ENCODE measurements at regions not wholly inside any gene's neighbourhood (a gene's known extent, or its start where the extent isn't known, plus 50 kb on each side); places are given as distances from the start of the nearest gene placed in this dataset.

DNA sequence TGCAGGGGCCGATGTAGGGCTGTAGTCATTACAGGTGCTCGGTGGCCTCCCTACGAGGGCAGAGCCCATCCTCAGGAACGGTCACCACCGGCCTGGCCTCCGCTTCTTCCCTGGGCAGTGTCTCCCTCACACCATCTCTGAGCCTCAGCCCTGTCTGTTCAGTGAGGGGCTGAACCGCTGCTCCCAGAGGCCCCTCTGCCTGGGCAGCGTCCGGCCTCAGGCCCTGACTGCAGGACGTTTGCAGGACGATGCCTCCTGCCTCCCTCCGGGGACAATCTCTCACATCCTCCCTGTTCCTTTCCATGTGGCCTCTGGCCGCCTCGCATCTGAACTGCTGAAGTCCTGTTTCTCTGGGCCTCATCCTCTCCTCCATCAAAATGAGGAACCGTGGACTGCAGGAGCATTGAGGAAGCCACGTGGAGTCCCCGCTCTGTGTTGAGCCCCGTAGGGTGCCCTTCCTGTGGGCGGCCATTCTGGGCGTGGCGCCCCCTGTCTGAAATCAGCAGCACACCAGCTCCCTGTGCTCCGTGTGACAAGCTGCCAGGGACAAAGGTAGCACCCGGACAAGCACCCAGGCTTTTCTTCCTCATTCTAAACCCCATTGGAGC lies 933.5 kb downstream of the BRD1 start:
- peak in 1 of 51 donors; percentile 17 for DNase-seq

DNA sequence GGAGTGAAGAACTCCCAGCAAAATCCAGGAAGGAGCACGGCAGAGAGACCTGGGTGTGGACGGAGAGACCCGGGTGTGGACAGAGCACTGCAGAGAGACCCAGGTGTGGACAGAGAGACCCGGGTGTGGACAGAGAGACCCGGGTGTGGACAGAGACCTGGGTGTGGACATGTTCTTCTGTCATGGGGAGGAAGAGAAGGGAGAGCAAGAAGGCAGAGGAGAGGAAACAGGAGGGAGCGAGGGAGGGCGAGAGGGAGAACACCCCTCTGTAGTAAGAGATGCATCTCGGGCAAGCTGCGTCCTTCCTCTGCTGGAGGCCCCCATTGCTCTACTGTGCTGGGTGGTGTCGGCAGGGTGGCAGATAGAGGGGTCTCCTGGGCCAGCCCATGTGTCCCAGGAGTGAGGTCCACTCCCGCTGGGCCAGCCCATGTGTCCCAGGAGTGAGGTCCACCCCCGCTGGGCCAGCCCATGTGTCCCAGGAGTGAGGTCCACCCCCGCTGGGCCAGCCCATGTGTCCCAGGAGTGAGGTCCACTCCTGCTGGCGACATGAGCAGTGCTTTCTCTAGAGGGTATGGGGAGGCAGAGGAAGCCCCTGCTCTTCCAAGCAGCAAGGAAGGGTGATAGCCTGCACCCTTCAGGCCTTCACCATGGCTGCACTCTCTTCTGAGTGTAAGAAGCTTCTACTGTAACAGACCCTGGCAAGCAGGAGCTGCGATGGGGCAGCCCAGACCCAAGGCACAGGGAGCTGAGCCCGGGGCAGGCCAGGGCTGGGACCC lies 934.2 kb downstream of the BRD1 start:
- DNase-seq = no peak

DNA sequence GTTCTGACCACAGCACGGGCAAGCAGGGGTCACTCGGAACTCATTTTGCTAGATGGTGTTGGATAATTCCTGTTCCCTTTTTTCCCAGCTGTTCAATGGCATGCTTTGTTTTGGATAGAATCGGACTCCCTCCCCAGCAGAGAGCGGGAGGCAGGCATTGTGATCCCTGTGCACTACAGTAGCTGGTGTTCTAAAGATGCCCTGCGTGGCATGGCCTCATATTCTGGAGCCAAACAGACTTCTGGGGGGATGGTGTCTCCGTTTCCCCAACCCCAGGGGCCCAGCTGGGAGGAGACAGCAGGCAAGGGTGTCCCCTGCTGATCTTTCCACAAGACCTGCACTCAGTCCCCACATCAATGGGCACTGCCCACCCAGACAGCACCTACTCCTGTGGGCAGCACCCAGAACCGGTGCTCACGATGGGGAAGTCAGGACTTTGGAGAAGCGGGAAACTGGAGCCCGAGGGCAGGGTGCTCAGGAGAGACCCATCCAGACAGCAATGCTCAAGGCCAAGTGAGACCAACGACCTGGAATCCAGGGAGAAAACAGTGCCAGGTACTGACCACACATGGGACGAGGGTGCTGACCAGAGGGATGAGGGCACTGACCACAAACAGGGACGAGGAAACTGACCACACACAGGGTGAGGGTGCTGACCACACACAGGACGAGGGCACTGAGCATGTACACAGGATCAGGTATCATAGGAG lies 934.9 kb downstream of the BRD1 start:
- DNase-seq = peak in 6 of 51 donors; percentile 15 to 53 (median 28)

DNA sequence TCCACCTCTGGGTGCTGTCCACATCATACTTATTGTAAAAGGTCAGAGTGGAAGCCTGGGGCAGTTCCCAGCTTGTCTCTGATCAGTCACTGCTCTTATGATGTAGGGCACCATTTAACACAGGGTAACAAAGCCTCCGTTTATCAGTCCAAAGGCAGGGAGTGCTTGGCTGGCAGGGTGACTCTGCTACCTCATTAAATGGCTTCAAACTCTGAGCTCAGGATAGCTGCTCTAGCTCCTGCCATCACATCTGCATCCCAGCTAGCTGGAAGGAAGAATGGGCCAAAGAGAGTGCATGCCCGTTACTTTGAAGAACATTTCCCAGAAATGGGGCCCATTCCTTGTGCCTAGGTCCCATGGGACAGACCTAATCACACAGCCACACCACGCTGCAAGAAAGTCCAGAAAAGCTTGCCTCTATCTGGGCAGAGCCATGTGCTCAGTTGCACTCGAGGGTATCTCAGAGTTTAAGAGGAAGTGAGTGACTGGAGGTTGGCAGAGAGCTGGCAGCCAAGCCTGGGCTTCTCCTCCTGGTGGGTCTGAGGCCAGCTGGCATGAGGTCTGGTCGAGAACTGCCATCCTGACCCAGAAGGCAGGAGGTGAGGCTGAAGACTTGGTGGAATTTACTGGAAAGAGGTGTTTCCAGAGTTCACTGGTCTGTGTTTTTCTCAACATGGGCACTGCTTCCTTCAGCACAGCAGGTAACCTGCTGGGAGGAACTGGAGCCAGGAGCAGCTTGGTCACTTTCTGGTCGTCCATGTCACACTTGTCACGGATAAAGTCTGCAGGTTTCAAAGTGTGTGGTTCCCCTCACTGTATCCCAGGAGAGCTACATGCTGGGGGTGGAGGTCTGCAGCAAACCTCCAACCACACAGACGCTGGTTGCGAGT lies 935.7 kb downstream of the BRD1 start:
- peak in 1 of 51 donors; percentile 20 for DNase-seq

DNA sequence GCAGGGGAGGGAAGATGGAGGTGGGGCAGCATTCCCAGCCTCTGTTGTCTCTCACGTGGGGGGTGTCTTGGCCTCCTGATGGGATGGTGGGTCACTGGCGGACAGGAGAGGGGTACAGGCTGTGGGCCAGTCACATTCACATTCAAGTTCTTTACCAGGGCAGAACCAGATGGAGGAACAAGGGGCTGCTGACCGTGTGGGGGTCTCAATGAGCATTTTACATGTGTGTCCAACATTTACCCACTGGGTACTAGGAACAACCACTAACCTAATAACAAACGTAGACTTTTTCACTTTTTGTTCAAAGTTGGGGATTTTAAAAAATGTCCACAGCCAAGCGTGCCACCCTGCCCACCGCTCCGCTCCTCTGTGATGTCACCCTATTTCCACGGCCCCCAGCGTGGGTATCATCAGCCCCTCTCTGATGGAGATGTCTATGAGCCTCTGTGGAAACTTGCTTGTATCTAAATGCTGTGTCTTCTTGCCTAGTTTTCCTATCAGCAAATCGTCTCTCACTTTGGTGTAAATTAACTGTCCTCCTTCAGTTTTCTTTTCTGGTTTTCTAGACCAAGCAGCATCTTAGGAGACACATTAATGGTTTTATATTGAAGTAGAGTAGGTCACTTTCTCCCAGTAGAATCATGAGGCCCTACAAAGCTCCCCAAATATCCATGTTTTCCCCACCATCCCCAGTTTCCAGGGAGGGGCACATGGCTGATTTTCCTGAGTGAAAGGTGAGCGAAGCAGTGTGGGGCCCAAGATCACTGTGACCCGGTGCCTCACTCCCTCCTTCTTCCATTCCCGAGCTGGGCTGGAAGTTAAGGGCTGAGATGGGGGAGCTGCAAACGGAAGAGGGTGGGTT lies 936.7 kb downstream of the BRD1 start:
- DNase-seq = no peak

DNA sequence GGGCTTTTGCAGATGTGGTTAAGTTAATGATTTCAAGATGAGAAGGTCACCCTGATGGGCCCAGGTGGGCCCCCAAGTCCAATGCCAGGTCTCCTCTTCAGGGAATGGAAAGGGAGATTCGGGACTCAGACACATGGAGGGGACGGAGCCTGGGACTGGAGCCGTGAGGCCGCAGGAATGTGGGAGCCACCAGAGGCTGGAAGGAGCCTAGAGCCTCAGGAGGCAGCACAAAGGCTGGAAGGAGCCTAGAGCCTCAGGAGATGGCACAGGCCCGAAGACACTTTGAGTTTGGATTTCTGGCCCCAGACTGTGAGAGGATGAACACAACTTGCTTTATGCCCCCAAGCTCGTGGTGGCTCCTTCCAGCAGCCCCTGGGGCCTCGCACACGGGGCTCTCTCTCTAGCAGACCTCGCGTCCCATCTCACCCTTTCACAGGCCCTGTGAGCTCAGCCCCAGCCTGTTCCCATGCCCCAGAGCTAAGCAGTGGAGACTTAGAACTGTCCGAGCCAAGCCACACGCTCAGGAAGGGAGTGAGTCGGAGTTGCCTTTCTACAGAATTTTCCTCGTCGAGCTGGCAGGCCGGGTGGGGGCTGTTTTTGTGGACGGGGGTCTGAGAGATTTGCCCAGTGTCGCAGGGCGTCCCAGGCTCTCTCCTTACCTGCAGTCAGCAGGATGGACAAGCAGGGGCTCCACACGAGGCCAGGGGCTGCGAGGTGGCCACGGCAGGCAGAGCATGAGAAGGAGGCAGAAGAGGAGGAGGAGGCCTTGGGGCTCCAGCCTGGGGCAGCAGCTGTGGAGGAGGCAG lies 937.6 kb downstream of the BRD1 start:
- no peak for DNase-seq

DNA sequence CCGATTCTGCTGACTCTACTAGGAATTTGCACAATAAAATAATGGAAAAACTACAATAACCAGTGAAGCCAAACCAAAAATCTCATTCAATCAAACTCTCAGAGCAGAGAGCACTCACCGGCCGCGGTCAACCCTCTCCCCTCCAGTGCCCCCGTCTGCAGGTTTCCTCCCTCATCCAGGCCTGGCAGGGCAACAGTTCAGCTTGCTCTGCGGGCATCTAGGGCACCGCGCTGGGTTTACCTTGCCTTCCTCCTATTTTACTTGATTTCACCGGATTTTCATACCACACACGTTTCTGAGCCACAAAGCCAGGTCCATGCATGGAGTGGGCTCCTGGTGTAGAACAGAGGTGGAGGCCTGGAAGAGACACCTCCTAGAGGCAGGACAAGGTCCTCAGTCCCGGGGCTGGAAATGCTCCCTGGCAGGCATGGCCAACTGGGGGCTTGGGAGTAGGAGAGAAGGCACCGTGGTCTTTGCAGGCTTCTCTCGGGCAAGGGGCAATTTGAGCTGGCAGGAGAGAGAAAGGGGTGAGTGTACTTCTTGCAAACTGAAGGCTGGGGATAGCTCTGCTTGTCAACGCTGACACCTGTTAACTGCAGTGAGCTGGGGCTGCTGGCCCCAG lies 938.4 kb downstream of the BRD1 start:
- no peak for DNase-seq

DNA sequence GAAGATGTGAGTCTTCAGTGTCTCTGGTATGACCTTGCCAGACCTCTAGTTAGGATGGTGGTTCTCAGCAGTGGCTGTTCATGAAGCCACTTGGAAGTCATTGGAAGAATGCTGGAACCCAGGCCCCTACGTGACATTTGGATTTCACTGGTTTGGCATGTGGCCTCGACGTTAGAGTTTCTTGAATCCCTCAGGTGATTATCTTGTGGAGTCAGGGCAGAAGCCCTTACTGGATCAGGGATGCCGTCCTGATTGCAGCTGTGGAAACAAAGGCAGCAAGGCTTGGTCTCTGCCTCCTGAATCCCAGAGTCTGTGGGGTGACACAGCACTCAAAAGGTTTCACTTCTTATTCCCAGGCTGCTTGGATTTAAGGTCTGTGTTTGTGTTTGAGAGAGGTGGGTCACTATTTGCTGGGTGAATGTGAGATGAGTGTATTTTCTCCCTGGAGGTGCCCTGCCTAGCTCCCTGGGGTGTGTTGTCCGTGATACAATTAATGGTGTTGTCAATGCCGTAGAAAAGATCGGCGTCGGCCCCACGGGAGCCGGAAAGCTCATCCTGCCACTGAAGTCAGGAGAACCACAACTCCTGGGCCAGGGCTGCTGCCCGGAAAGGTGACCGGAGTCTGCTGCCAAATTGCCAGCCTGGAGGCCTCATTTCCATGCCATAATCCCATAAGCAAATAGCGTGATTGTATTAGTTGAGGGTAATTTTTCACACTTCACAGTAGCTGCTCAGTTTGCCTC lies 939.0 kb downstream of the BRD1 start:
- DNase-seq = no peak

DNA sequence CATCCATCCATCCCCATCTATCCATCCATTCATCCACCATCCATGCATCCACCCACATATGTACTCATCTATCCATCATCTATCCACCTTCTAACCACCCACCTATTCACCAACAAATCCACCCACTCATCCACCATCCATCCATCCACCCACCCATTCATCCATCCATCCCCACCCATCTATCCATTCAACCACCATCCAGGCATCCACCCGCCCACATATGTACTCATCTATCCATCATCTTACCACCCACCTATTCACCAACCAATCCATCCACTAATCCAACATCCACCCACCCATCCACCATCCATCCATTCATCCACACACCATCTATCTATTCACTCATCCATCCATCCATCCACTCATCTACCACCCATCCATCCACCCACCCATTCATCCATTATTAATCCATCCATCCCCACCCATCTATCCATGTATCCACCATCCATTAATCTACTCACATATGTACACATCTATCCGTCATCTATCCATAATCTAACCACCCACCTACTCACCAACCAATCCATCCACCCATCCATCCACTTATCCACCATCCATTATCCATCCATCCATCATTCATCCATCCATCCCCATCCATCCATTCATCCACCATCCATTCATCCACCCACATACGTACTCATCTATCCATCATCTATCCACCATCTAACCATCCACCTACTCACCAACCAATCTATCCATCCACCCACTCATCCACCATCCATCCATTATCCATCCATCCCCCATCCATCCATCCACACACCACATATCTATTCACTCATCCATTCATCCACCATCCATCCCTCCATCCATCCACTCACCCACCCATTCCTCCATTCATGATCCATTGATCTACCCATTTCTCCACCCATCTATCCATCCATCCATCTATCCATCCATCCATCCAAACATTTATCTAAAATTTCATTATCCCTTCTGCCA lies 940.0 kb downstream of the BRD1 start:
- DNase-seq = no peak

DNA sequence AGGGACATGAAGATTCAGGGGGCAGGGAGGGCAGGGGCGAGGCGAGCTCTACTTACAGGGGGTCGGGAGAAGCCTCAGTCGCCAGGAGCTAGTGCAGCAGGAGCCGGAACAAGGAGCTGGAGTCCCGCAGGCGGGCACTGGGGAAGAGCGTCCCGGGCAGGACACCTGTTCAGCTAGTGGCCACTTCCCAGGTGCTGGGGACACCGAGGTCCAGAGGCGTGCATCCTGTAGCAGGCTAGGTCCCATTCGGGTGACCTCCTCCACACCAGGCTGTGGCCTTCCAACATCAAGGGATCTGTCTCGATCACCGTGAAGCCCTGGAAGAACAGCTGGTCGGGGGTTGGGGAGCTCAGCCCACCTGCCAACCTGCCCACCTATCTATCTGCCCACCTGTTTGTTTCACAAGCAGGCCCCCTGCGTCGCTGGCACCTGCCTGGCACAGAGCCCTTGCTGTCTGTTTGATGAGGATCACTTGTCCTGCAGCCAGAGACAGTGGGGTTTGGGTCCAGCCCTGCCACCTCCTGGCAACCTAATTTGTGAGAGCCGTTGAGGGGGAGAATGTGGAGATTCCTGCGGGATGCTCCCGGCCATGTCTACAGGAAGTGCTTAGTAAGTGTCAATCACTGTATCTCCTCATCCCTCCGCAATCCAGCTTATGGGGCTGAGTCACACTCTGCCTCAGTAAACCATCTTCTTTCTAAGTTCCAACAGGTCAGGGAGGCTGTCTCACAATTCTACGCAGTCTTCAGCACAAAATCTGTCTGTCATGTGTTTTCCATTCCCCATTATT lies 940.9 kb downstream of the BRD1 start:
- no peak for DNase-seq

DNA sequence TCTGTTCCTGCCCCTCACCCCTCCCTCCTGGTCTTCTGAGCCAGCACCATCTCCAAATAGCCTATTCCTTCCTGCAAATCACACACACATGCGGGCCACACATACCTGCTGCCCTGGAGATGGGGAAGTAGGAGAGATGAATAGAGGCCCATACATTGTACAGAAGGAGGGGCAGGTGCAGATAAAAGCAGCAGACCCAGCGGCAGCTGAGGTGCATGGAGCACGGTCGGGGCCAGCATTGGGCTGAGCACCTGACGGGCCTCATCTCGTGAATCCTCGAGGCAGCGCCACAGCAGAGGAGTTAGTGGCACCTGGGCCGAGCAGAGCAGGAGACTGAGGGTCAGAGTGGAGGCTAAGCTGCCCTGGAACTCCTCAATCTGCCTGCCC lies 941.8 kb downstream of the BRD1 start:
- DNase-seq = no peak

DNA sequence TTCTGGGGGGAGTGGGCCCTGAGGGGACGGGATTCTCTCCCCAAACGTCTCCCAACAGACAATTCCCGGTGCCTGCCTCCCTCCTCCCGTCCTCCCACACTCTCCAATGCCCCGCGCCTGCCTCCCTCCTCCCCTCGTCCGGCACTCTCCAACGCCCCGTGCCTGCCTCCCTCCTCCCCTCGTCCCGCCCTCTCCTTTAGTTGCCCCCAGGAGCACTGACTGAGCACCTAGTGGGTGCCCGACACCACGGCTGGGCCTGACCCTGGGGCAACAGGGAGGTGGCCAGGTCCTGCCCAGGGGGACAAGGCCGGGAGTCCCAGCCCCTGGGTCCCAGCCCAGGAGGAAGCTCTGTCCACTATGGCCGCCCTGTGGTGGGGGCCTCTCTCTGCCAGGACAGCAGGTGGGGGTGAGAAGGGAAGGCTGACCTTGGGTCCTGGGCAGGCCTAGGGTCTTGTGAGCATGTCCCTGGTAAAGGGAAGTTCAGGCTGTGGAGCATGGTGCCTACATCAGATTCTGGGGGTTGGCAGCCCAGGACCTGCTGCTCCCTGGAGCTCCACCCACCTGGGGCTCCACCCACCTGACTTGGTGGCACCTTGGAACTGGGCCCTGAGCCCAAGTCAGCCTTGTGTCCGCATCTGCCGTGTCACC lies 942.3 kb downstream of the BRD1 start:
- no peak for DNase-seq

DNA sequence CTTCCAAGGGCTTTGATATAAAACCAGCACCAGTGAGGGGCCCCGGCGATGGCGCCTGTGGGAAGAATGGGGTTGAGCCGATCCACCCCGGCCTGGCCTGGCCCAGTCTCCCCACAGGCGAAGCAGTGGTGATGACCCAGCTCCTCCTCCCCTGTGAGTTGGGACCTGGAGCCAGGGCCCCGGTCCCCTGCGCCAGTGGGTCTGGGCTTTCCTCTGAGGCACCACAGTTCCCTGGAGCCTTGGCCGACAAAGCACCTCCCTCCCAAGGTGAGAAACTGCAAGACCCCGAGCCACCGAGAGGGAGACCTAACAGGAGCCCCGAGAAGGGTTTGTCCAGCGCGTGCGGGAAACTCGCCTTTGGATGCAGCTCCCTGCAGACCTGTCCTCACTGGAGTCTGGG lies 942.9 kb downstream of the BRD1 start:
- DNase-seq = no peak

DNA sequence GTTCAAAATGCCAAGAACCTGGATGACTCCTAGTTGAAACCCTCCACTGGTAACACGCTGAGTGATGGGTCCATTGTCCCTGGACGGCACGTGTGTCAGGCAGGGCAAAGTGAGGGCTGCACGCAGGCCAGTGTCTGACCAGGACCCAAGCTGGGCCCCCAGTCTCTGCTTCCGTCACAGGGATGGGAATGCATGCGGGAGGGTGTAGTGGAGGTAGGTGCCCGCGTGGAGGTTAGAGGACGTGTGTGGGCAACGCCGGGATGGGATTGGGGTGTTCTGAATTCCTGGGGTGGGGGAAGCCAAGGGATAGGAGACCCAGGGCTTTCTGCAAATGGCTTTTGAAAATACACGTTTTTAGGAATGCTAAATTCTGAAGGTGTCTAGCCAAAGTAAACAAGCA lies 943.3 kb downstream of the BRD1 start:
- DNase-seq = no peak

DNA sequence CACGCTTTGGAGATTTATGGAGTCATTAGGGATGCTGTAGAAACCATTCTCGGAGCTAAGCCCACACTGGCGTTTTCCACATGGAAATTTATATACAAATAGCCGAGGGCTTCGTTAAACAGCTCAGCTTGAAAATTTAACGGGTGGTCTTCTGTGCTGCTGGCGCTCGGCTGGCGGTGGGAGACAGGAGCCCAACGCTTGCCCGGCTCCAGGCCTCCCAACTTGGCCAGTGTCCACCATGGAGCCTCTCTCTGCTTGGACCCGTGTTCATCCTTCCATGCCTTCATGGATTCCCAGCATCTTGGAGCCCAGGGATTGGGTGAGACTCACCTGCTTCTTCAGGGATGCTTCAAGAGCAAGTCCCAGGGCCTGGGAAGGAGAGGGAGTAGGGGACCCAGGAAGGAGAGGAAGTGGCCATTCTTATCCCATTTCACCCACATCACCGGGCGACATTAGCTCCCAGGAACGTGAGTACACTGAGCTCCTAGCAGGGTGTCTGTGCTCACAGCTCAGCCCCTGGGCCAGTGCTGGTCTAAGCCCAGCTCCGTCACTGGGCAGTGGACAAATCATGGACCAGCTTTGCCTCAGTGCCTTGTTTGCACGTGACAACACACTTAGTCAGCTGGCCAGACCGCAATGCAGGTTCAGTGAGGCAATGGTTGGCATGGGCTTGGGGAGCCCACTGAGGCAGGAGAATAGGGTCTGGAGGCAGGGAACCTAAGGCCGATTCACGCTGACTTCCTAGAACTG lies 944.3 kb downstream of the BRD1 start:
- no peak for DNase-seq

All from hypothalamus (tissue), 51 donors.